ENCODE measurements at regions not wholly inside any gene's neighbourhood (a gene's known extent, or its start where the extent isn't known, plus 50 kb on each side); places are given as distances from the start of the nearest gene placed in this dataset.

DNA sequence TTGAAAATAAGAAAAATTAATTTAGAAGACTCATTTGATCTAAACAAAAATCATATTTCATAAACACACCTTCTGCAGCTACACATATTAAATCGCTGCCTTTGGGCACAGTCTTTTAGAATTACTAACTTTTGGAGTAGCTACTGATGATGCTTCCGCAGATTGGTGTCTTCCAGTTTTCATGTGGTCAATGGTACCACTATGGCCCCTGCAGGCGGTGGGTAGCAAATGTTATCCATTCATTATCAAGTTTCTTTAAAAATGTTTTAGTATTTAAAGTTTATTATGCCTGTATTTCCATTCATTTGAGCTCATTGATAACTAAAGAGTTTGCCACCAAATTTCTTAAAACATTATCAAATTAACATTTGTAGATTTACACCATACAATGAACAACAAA lies 122.9 kb upstream of the GRAMD2B start:
- TF ChIP-seq GATA1 (IDR thresholded peaks at IDR 0.05; ENCODE audit: low read depth, low read length) (no peak), POLR2A (IDR thresholded peaks at IDR 0.05; ENCODE audit: low read length) (no peak)

Measured in erythroblast (primary cell).